Keratinocyte (primary cell): ENCODE measurements at regions not wholly inside any gene's neighbourhood (a gene's known extent, or its start where the extent isn't known, plus 50 kb on each side); places are given as distances from the start of the nearest gene placed in this dataset.

Experiments used
- CTCF ChIP-seq, 3 experiments: IDR thresholded peaks in 1 of 3; conservative IDR thresholded peaks in 1 of 3; optimal IDR thresholded peaks in 1 of 3; 2 replicates in 2 of 3; 3 replicates in 1 of 3; pipeline versions ENCODE3 to v1.5.1; 2011; ENCODE audit warnings: low read length in 3 of 3, mild to moderate bottlenecking in 3 of 3, moderate library complexity in 2 of 3, control low read depth in 1 of 3, inconsistent platforms in 1 of 3; ENCODE audit not compliant: insufficient read depth in 2 of 3; ENCODE audit errors: extremely low read depth in 1 of 3
- EZH2 ChIP-seq: IDR thresholded peaks from one replicate; pipeline ENCODE4 v1.6.1; 2012; ENCODE audit warnings: inconsistent platforms, mild to moderate bottlenecking, low read length, moderate library complexity

- TF ChIP-seq EZH2: no peak
- no peak for TF ChIP-seq CTCF (optimal IDR thresholded peaks at IDR 0.05 in 1 of 3, IDR thresholded peaks at IDR 0.05 in 1 of 3, conservative IDR thresholded peaks at IDR 0.05 in 1 of 3; ENCODE audit: extremely low read depth in 1 of 3, insufficient read depth in 2 of 3, low read length in 3 of 3)
Measured at GRCh38 chr6:4677751-4678065, 98.5 kb upstream of the CDYL start.
